ENCODE measurements at regions not wholly inside any gene's neighbourhood (a gene's known extent, or its start where the extent isn't known, plus 50 kb on each side); places are given as distances from the start of the nearest gene placed in this dataset.

DNA sequence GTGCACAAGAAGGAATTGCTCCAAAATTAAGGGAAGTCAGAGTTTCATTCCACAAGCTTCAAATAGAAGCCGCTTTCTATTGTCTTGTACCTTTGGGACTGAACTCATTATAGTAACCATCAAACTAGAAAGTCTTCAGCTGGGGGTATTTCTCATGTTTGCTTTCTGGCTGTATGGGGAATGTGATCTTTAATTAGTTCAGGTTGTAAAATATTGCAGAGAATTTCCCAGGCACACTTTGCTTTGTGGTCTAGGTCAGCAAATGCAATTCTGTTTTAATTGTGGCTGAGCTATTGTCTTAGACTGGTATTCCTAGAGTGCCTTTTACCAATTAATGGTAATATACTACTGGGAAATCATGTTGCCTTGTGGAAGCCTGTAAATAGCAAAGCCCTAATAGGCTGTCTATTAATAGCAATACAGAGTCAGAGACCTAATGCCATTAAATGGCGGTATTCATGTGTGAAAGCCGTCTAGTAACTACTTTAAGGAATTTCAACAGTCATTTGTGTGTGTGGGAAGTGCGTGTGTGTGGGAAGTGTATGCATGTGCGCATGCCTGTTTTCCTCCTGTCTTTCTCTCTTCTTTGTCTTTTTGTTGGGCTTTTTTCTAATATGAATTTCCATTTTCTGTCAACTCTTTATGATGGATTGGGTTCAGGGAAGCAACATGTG is 276.6 kb downstream of the FAT3 start:
- peaks cover 8% of the 10 kb centered on the region for H3K4me1 ChIP-seq (ENCODE audit: control insufficient read depth, insufficient read depth, low read length)
- H3K27ac ChIP-seq (ENCODE audit: low read depth, low read length) = no peak overlapping the region
- no peak overlapping the region for H3K4me3 ChIP-seq (ENCODE audit: low read depth, low read length)
- no peaks in the 10 kb centered on the region for H3K27me3 ChIP-seq (ENCODE audit: control insufficient read depth, insufficient read depth, low read length)
- no peaks in the 10 kb centered on the region for H3K9me3 ChIP-seq (ENCODE audit: control insufficient read depth, insufficient read depth, low read length)
- no peaks in the 10 kb centered on the region for H3K36me3 ChIP-seq (ENCODE audit: control insufficient read depth, insufficient read depth, low read length)
- no peak overlapping the region for H3K9ac ChIP-seq (ENCODE audit: low read depth, low read length)

DNA sequence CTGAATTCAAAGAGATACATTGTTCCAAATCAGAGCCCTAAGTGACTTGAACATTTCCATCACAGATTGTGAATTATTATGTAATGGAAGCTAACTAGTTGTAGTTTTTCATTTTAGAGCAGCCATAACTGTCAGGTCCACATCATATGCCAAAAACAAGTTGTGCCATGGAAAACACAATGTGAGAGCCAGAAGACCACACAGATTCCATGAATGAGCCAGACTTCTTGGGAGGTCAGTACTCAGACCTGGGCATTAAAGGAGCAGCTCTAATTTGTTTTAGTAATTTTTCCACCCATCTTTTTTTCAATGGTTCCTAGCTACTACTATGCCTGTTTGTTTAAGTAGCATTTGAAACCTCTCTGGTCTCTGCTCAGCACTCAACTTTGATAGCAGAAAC is 279.4 kb downstream of the FAT3 start:
- Histone ChIP-seq H3K36me3 (ENCODE audit: control insufficient read depth, insufficient read depth, low read length) (no peaks in the 10 kb centered on the region), H3K4me3 (ENCODE audit: low read depth, low read length) (no peak overlapping the region), H3K9ac (ENCODE audit: low read depth, low read length) (no peak overlapping the region), H3K4me1 (ENCODE audit: control insufficient read depth, insufficient read depth, low read length) (peaks cover 26% of the 10 kb centered on the region), H3K27ac (ENCODE audit: low read depth, low read length) (no peak overlapping the region), H3K9me3 (ENCODE audit: control insufficient read depth, insufficient read depth, low read length) (no peaks in the 10 kb centered on the region), H3K27me3 (ENCODE audit: control insufficient read depth, insufficient read depth, low read length) (no peaks in the 10 kb centered on the region)

DNA sequence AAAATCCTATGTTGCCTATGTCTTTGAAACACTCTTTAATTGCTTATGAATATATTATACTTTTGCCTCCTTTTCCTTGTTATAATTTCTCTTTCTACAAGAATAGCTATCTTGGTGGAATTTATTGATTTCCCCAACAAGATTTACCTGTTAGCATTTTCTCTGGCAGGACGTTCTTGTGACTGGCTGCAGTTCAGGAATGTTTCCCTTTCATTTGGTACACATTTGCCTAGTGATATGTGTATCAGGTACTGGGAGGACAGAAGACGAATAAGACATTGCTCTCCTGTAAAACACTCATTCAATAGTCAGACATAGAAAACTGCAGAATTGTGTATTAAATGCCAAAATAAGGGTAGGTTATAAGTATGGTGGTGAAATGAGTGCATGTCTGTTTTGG is 279.9 kb downstream of the FAT3 start:
- H3K4me1 ChIP-seq (ENCODE audit: control insufficient read depth, insufficient read depth, low read length) = peaks cover 26% of the 10 kb centered on the region
- no peak overlapping the region for H3K9ac ChIP-seq (ENCODE audit: low read depth, low read length)
- H3K27me3 ChIP-seq (ENCODE audit: control insufficient read depth, insufficient read depth, low read length) = no peaks in the 10 kb centered on the region
- H3K36me3 ChIP-seq (ENCODE audit: control insufficient read depth, insufficient read depth, low read length) = no peaks in the 10 kb centered on the region
- no peak overlapping the region for H3K27ac ChIP-seq (ENCODE audit: low read depth, low read length)
- no peaks in the 10 kb centered on the region for H3K9me3 ChIP-seq (ENCODE audit: control insufficient read depth, insufficient read depth, low read length)
- H3K4me3 ChIP-seq (ENCODE audit: low read depth, low read length) = no peak overlapping the region

DNA sequence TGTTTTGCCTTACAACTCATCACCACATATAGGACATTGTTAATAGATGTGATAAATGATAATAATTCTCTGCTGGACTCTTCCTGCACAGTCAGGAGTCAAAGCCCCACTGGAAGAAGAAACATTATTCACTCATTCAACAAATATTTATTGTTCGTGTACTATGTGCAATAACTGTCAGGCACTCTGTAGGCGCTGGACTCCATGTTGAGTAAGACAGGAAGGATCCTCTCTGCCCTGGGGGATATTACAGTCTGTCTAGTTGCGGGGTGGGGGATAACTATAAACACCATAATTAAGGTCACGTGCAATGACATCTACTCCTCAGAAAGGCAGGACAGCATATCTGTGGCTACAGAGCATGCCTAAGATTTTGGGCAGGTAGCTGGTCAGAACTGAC is 281.1 kb downstream of the FAT3 start:
- no peak overlapping the region for H3K27ac ChIP-seq (ENCODE audit: low read depth, low read length)
- H3K36me3 ChIP-seq (ENCODE audit: control insufficient read depth, insufficient read depth, low read length) = no peaks in the 10 kb centered on the region
- no peak overlapping the region for H3K9ac ChIP-seq (ENCODE audit: low read depth, low read length)
- peaks cover 35% of the 10 kb centered on the region for H3K4me1 ChIP-seq (ENCODE audit: control insufficient read depth, insufficient read depth, low read length)
- no peaks in the 10 kb centered on the region for H3K27me3 ChIP-seq (ENCODE audit: control insufficient read depth, insufficient read depth, low read length)
- no peak overlapping the region for H3K4me3 ChIP-seq (ENCODE audit: low read depth, low read length)
- H3K9me3 ChIP-seq (ENCODE audit: control insufficient read depth, insufficient read depth, low read length) = no peaks in the 10 kb centered on the region

DNA sequence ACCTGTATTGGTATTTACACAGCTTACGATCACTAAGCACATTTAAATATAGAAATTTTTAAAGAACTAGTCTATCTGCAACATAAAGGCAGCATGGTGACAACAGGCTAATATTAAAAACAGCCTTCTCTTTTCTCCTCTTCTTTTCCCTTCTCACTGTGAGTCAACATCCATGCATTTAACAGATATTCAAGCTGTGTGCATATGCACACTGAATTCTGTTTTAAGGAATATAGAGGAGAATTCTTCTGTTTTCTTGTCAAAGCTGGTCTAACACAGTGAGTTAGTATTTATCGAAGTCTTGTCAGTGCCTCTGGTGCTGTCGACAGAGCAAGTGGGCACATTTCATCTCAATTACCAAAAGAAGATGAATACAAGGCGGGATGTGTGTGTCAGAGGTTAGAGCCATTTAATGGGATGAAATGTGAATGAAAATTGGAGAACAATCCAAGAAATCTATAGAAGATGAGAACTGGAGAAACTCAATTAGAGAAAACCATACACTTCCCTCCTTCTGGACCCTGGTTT is 282.3 kb downstream of the FAT3 start:
- no peak overlapping the region; the same call in 1 of the 2 replicates for H3K9ac ChIP-seq (ENCODE audit: low read depth, low read length)
- no peaks in the 10 kb centered on the region for H3K36me3 ChIP-seq (ENCODE audit: control insufficient read depth, insufficient read depth, low read length)
- no peaks in the 10 kb centered on the region for H3K27me3 ChIP-seq (ENCODE audit: control insufficient read depth, insufficient read depth, low read length)
- no peak overlapping the region for H3K4me3 ChIP-seq (ENCODE audit: low read depth, low read length)
- peaks cover 47% of the 10 kb centered on the region for H3K4me1 ChIP-seq (ENCODE audit: control insufficient read depth, insufficient read depth, low read length)
- no peaks in the 10 kb centered on the region for H3K9me3 ChIP-seq (ENCODE audit: control insufficient read depth, insufficient read depth, low read length)
- H3K27ac ChIP-seq (ENCODE audit: low read depth, low read length) = peak overlapping the region; percentile 33

DNA sequence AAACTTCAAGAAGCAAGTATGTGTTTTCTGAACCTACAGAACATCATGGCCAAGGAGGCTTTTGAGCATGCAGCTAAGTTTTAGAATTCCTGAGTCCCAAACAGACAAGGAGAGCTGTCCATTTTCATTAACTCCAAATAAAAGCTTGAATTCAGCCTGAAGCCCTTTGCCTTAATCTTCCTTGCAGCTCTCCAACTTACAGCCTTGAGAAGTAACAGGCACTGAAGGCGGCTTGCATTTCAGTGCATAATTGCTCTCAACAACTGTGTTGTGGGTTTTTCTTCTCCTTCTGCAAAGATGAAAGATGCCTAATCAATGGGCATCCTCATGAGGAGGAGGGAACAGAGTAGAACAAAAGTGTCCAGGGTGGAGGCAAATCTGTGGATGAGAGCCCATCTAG is 286.0 kb downstream of the FAT3 start:
- peak overlapping the region; percentile 84 for H3K27ac ChIP-seq (ENCODE audit: low read depth, low read length)

DNA sequence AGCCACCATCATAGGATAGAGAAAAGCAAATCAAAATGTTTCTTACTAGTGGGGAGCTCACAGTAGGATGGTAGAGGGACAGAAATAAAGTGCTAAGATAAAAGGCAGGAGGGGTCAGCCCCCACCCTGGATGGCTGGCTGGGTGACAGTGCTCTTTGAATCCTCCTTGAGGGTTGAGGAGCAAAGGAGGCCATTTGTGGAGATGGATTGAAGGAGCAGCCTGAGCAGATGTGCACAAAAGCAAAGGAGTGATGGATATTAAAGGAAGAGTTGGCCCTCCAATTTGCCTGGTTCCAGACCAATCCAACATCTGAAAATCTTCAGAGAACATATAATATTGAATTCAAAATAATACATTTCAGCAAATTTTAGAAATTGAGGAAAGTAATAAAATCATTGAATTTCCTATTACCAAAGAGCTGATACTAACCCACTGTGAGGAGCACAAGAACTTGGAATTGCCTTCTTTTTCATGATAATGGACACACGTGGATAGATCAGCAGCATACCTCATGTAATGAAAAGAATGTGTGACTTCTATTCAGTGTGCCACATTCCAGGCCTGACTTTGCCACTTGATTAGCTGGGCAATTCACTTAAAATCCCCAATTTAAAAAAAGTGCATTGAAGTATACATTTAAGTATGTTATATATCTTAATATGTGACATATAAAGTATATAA is 287.0 kb downstream of the FAT3 start:
- Histone ChIP-seq H3K4me1 (ENCODE audit: control insufficient read depth, insufficient read depth, low read length) (peaks cover 45% of the 10 kb centered on the region), H3K36me3 (ENCODE audit: control insufficient read depth, insufficient read depth, low read length) (no peaks in the 10 kb centered on the region), H3K27me3 (ENCODE audit: control insufficient read depth, insufficient read depth, low read length) (no peaks in the 10 kb centered on the region), H3K9me3 (ENCODE audit: control insufficient read depth, insufficient read depth, low read length) (no peaks in the 10 kb centered on the region), H3K9ac (ENCODE audit: low read depth, low read length) (peak overlapping the region; percentile 36), H3K4me3 (ENCODE audit: low read depth, low read length) (peak overlapping the region; percentile 34; the same call in 1 of the 2 replicates), H3K27ac (ENCODE audit: low read depth, low read length) (peak overlapping the region; percentile 84)

More for the DNA sequence above, 286.0 kb downstream of the FAT3 start:
- Histone ChIP-seq H3K36me3 (ENCODE audit: control insufficient read depth, insufficient read depth, low read length) (no peaks in the 10 kb centered on the region), H3K27me3 (ENCODE audit: control insufficient read depth, insufficient read depth, low read length) (no peaks in the 10 kb centered on the region), H3K9me3 (ENCODE audit: control insufficient read depth, insufficient read depth, low read length) (no peaks in the 10 kb centered on the region), H3K4me3 (ENCODE audit: low read depth, low read length) (no peak overlapping the region), H3K9ac (ENCODE audit: low read depth, low read length) (no peak overlapping the region), H3K4me1 (ENCODE audit: control insufficient read depth, insufficient read depth, low read length) (peaks cover 54% of the 10 kb centered on the region)

DNA sequence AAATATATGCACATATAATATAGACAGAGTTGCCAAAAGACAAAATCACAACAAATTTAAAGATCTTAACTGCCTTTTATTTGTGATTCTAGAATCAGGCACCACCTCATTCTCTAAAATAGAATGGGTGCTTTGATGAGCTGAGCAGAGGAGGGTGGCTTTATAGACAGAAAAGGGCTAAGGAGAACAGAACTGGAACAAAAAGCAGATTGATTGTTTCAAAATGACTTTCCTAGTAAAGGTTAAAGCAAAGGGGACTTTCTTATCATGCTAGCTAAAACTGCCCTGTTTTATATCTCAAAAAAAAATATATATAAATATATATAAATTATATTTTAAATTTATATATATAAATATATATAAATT is 287.6 kb downstream of the FAT3 start:
- H3K9me3 ChIP-seq (ENCODE audit: control insufficient read depth, insufficient read depth, low read length) = no peaks in the 10 kb centered on the region
- H3K9ac ChIP-seq (ENCODE audit: low read depth, low read length) = no peak overlapping the region; the same call in 1 of the 2 replicates
- H3K36me3 ChIP-seq (ENCODE audit: control insufficient read depth, insufficient read depth, low read length) = no peaks in the 10 kb centered on the region
- peak overlapping the region; percentile 84 for H3K27ac ChIP-seq (ENCODE audit: low read depth, low read length)
- H3K4me1 ChIP-seq (ENCODE audit: control insufficient read depth, insufficient read depth, low read length) = peaks cover 40% of the 10 kb centered on the region
- H3K4me3 ChIP-seq (ENCODE audit: low read depth, low read length) = peak overlapping the region; percentile 10; the same call in 1 of the 2 replicates
- no peaks in the 10 kb centered on the region for H3K27me3 ChIP-seq (ENCODE audit: control insufficient read depth, insufficient read depth, low read length)

DNA sequence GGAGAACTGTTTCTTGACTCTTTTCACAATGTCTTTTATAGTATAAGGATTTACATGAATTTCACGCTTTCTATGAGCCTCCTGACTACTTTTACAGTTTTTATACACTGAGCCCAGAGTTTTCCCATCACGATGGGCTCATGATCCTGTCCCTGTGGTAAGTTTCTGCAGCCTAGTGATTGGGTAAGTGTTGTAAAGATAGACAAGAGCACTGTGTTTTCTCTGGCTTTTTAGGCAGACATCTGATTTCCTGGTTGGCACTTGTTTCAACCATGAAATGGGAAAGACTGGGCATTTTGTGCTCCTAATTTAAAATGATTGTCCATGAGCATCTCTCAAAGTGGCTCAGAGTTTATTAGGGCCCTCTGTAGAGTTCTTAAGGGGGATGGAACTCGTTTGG is 299.0 kb downstream of the FAT3 start:
- Histone ChIP-seq H3K27me3 (ENCODE audit: control insufficient read depth, insufficient read depth, low read length) (no peaks in the 10 kb centered on the region), H3K4me1 (ENCODE audit: control insufficient read depth, insufficient read depth, low read length) (peaks cover 14% of the 10 kb centered on the region), H3K27ac (ENCODE audit: low read depth, low read length) (no peak overlapping the region), H3K4me3 (ENCODE audit: low read depth, low read length) (no peak overlapping the region), H3K9ac (ENCODE audit: low read depth, low read length) (no peak overlapping the region), H3K9me3 (ENCODE audit: control insufficient read depth, insufficient read depth, low read length) (no peaks in the 10 kb centered on the region), H3K36me3 (ENCODE audit: control insufficient read depth, insufficient read depth, low read length) (no peaks in the 10 kb centered on the region)

DNA sequence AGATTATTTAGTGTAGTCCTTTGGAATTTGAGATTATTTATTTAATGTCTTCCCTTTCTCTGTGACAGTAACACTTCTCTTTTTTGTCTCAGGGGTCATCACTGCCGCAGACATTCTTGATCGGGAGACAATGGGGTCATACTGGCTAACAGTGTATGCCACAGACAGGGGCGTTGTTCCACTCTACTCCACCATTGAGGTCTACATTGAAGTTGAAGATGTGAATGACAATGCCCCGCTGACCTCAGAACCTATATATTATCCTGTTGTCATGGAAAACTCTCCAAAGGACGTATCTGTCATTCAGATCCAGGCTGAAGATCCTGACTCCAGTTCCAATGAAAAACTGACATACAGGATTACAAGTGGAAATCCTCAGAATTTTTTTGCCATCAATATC is 299.9 kb downstream of the FAT3 start:
- Histone ChIP-seq H3K36me3 (ENCODE audit: control insufficient read depth, insufficient read depth, low read length) (no peaks in the 10 kb centered on the region), H3K4me1 (ENCODE audit: control insufficient read depth, insufficient read depth, low read length) (peaks cover 15% of the 10 kb centered on the region), H3K27me3 (ENCODE audit: control insufficient read depth, insufficient read depth, low read length) (no peaks in the 10 kb centered on the region), H3K9ac (ENCODE audit: low read depth, low read length) (no peak overlapping the region), H3K4me3 (ENCODE audit: low read depth, low read length) (no peak overlapping the region), H3K9me3 (ENCODE audit: control insufficient read depth, insufficient read depth, low read length) (no peaks in the 10 kb centered on the region), H3K27ac (ENCODE audit: low read depth, low read length) (no peak overlapping the region)

DNA sequence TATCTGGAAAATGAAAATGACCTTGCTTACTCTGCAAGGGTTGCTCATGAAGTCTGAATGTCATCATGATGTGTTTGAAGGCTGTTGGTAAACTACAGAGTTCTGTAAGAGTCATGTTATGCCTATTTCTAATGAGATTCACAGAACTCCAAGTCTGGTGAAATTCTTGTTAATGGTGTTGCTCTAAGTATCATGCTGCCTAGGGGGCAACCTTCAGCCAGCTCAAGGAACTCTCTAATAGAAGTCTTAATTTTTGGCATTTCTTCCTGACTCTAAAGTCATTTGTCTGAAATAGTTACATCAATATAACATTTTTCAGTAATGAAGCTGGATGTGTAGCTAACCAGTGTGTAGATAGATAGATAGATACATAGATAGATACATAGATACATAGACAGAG is 302.8 kb downstream of the FAT3 start:
- Histone ChIP-seq H3K36me3 (ENCODE audit: control insufficient read depth, insufficient read depth, low read length) (no peaks in the 10 kb centered on the region), H3K27ac (ENCODE audit: low read depth, low read length) (no peak overlapping the region), H3K9me3 (ENCODE audit: control insufficient read depth, insufficient read depth, low read length) (no peaks in the 10 kb centered on the region), H3K9ac (ENCODE audit: low read depth, low read length) (no peak overlapping the region), H3K4me1 (ENCODE audit: control insufficient read depth, insufficient read depth, low read length) (peaks cover 30% of the 10 kb centered on the region), H3K27me3 (ENCODE audit: control insufficient read depth, insufficient read depth, low read length) (no peaks in the 10 kb centered on the region), H3K4me3 (ENCODE audit: low read depth, low read length) (no peak overlapping the region)
